Peyer's patch (tissue), 4 donors: ENCODE measurements at regions not wholly inside any gene's neighbourhood (a gene's known extent, or its start where the extent isn't known, plus 50 kb on each side); places are given as distances from the start of the nearest gene placed in this dataset.

Experiments
- DNase-seq, 3 donors: peaks; one replicate each; pipeline ENCODE4 v3.0.0-alpha.2; 2017 to 2019
- H3K27ac ChIP-seq, 4 donors: fragments of 200-600 bp; sonication (generic); one replicate each; pipeline ENCODE4 v1.5.1; 2016 to 2019
- H3K27me3 ChIP-seq, 2 donors: fragments of 200-600 bp; sonication (generic); one replicate each; pipeline ENCODE4 v1.5.1; 2019
- H3K36me3 ChIP-seq, 3 donors: fragments of 200-600 bp; sonication (generic); one replicate each; pipeline ENCODE4 v1.5.1; 2016 to 2019
- H3K4me1 ChIP-seq, 4 donors: fragments of 200-600 bp; sonication (generic); one replicate each; pipeline ENCODE4 v1.5.1; 2016 to 2019
- H3K4me3 ChIP-seq, 4 donors: fragments of 200-600 bp; sonication (generic); 1 replicate in 3 of 4; 2 replicates in 1 of 4; pipeline ENCODE4 v1.5.1; 2016 to 2019; ENCODE audit warnings: mild to moderate bottlenecking in 1 of 4
- H3K9me3 ChIP-seq, 4 donors: fragments of 200-600 bp; sonication (generic); one replicate each; pipeline ENCODE4 v1.5.1; 2016 to 2019; ENCODE audit warnings: mild to moderate bottlenecking in 1 of 4
- POLR2A ChIP-seq, 2 donors: fragments of 450-650 bp; IDR thresholded peaks; one replicate each; pipeline ENCODE4 v1.5.1; 2017; ENCODE audit warnings: antibody characterized with exemption in 2 of 2, mild to moderate bottlenecking in 2 of 2, moderate library complexity in 2 of 2
- TF ChIP-seq, protein P1 (sequence below), 6 experiments: fragments of 450-650 bp in 4 of 6; fragments of 200-600 bp in 2 of 6; sonication (generic) in 1 of 6; IDR thresholded peaks; one replicate each; pipeline ENCODE4 v1.5.1; 2017 to 2019; ENCODE audit warnings: antibody characterized with exemption in 6 of 6, mild to moderate bottlenecking in 3 of 6, moderate library complexity in 1 of 6

DNA sequence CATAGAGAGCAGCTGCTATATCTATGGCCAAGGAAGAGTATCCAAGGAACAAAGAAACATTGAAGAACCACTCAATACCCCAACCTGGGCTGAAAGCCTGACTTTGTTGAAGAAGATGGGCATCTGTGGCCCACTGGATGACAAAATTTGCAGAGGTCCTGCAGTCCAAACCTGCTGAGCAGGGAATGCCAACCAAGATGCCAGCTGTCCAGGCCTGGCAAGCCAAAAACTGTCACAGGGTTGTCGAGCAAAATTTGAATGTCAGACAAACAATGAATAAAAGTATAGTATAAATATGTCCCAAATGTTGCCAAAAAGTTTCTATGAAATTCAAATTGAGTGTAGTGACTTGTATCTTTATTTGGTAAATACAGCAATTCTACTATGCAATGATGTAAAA lies 1040.2 kb downstream of the PCDH9 start:
- Histone ChIP-seq H3K4me1 (no peaks in the 10 kb centered on the region), H3K27me3 (no peaks in the 10 kb centered on the region), H3K4me3 (no peak overlapping the region), H3K9me3 (no peaks in the 10 kb centered on the region), H3K27ac (no peak overlapping the region), H3K36me3 (no peaks in the 10 kb centered on the region)
- no peak for TF ChIP-seq POLR2A (IDR thresholded peaks at IDR 0.05)
- TF ChIP-seq, protein P1, sequence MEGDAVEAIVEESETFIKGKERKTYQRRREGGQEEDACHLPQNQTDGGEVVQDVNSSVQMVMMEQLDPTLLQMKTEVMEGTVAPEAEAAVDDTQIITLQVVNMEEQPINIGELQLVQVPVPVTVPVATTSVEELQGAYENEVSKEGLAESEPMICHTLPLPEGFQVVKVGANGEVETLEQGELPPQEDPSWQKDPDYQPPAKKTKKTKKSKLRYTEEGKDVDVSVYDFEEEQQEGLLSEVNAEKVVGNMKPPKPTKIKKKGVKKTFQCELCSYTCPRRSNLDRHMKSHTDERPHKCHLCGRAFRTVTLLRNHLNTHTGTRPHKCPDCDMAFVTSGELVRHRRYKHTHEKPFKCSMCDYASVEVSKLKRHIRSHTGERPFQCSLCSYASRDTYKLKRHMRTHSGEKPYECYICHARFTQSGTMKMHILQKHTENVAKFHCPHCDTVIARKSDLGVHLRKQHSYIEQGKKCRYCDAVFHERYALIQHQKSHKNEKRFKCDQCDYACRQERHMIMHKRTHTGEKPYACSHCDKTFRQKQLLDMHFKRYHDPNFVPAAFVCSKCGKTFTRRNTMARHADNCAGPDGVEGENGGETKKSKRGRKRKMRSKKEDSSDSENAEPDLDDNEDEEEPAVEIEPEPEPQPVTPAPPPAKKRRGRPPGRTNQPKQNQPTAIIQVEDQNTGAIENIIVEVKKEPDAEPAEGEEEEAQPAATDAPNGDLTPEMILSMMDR (IDR thresholded peaks at IDR 0.05): no peak
- no peak for DNase-seq

DNA sequence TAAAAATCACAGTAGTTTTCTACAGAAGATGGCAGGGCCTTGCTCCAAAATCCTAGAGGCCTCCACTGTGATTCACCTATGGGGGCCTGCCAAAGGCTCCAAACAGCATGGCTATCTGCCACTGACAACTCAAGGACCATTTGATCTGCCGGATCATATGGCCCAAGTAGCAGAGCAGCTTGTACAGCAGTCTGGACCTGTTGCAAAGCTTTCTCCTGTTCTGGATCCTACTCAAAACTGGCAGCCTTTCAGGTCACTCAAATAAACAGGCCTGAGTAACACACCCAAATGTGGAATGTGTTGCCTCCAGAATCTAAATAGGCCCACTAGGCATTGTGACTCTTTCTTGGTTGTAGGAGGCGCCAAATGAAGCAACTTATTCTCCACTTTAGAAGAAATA lies 1049.3 kb downstream of the PCDH9 start:
- no peak overlapping the region for H3K4me3 ChIP-seq
- TF ChIP-seq POLR2A (IDR thresholded peaks at IDR 0.05): no peak
- TF ChIP-seq, protein P1 (IDR thresholded peaks at IDR 0.05): no peak
- H3K4me1 ChIP-seq: no peaks in the 10 kb centered on the region
- no peak for DNase-seq
- no peak overlapping the region for H3K27ac ChIP-seq
- no peaks in the 10 kb centered on the region for H3K27me3 ChIP-seq
- no peaks in the 10 kb centered on the region for H3K36me3 ChIP-seq
- H3K9me3 ChIP-seq: no peaks in the 10 kb centered on the region

DNA sequence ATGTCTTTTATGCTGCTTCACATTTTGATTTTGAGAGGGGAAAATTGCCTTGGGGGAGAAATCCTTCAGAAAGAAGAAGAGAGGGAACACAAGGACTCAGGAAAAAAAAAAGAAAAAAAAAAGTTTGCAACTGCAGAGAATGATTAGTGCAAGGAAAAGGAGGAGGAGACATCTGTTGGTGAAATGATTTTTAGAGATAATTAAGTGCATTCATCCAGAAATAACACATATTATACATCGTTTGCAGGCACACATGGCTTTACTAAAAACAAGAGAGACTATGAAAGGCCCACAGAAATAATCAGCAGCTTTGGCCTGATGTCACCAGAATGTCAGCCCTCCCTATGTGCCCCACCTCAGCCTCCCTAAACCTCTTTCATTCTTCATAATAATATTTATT lies 1058.2 kb downstream of the PCDH9 start:
- DNase-seq: no peak
- H3K4me1 ChIP-seq: no peaks in the 10 kb centered on the region
- TF ChIP-seq POLR2A (IDR thresholded peaks at IDR 0.05): no peak

DNA sequence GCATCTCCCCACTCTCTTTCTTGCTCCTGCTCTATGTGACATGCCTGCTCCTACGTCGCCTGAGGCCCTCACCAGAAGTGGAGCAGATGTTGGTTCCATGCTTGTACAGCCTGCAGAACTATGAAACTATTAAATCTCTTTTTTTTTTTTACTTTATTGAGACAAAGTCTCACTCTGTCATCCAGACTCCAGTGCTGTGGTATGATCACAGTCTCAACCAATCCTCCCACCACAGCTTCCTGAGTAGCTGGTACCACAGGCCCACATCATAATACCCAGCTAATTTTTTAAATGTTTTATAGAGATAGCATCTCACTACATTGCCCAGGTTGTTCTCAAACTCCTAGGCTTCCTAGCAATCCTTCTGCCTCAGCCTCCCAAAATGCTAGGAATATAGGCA lies 1067.7 kb downstream of the PCDH9 start:
- no peaks in the 10 kb centered on the region for H3K36me3 ChIP-seq
- no peaks in the 10 kb centered on the region for H3K4me1 ChIP-seq
- DNase-seq: no peak
- no peaks in the 10 kb centered on the region for H3K9me3 ChIP-seq
- H3K4me3 ChIP-seq: no peak overlapping the region
- H3K27me3 ChIP-seq: no peaks in the 10 kb centered on the region
- H3K27ac ChIP-seq: no peak overlapping the region
- TF ChIP-seq, protein P1 (IDR thresholded peaks at IDR 0.05): no peak
- no peak for TF ChIP-seq POLR2A (IDR thresholded peaks at IDR 0.05)

More for the DNA sequence above, 1058.2 kb downstream of the PCDH9 start:
- H3K27ac ChIP-seq: no peak overlapping the region
- H3K9me3 ChIP-seq: no peaks in the 10 kb centered on the region
- no peak overlapping the region for H3K4me3 ChIP-seq
- no peaks in the 10 kb centered on the region for H3K36me3 ChIP-seq
- H3K27me3 ChIP-seq: no peaks in the 10 kb centered on the region

DNA sequence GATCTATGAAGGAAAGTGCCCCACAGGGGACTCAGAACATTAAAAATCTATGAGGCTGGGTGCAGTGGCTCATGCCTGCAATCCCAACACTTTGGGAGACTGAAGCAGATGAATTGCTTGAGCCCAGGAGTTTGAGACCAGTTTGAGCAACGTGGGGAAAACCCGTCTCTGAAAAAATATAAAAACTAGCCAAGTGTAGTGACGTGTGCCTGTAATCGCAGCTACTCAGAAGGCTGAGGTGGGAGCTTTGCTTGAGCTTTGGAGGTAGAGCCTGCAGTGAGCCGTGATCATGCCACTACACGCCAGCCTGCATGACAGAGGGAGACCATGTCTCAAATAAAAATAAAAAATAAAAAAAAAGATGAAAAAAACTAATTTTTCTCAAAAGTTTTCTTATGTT lies 1070.6 kb downstream of the PCDH9 start:
- Histone ChIP-seq H3K9me3 (no peaks in the 10 kb centered on the region), H3K27me3 (no peaks in the 10 kb centered on the region), H3K4me1 (no peaks in the 10 kb centered on the region), H3K4me3 (no peak overlapping the region), H3K27ac (no peak overlapping the region), H3K36me3 (no peaks in the 10 kb centered on the region)
- DNase-seq: no peak
- TF ChIP-seq POLR2A (IDR thresholded peaks at IDR 0.05): no peak

DNA sequence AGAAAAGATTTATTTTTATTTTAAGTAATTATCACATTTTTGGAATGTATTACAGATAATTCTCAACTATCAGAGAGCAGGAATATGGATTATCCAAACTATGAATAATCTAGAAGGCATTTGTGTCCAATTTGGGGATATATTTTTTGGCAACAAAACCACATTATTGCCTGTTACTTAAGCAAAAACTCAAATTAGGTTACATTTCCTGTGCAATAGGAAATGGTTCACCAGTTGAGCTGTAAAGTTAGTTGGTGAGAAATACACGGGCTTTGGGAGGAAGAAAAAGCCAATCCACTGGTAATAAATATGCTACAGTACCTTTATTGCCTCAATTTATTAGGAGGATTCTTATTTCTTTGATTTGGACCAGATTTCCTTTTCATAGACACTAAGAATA lies 1075.2 kb downstream of the PCDH9 start:
- no peaks in the 10 kb centered on the region for H3K36me3 ChIP-seq
- H3K27ac ChIP-seq: no peak overlapping the region
- H3K4me1 ChIP-seq: no peaks in the 10 kb centered on the region
- no peaks in the 10 kb centered on the region for H3K9me3 ChIP-seq
- H3K27me3 ChIP-seq: no peaks in the 10 kb centered on the region
- no peak for TF ChIP-seq POLR2A (IDR thresholded peaks at IDR 0.05)
- TF ChIP-seq, protein P1 (IDR thresholded peaks at IDR 0.05): no peak
- H3K4me3 ChIP-seq: no peak overlapping the region
- no peak for DNase-seq

DNA sequence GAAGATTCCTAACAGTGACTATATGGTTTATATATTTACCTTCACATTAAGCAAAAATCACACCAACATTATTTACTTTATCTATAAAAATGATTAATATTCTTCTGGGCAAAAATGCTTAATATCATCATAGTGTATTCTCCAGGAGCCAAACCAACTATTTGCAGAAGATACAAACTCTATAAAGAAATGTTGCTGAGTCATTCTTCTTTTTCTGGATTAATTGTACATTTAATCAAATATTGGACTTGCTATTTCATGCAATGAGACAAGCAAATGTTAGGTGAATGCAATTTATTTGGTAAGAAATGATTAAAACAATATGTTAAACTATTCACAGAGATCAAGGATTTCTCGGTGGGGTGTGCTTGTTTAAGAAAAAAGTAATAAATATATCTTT lies 1075.8 kb downstream of the PCDH9 start:
- Histone ChIP-seq H3K36me3 (no peaks in the 10 kb centered on the region), H3K27ac (no peak overlapping the region), H3K27me3 (no peaks in the 10 kb centered on the region), H3K4me1 (no peaks in the 10 kb centered on the region), H3K9me3 (no peaks in the 10 kb centered on the region), H3K4me3 (no peak overlapping the region)
- TF ChIP-seq POLR2A (IDR thresholded peaks at IDR 0.05): no peak
- TF ChIP-seq, protein P1 (IDR thresholded peaks at IDR 0.05): no peak
- DNase-seq: no peak
